Kidney (tissue), 13 donors: ENCODE measurements at regions not wholly inside any gene's neighbourhood (a gene's known extent, or its start where the extent isn't known, plus 50 kb on each side); places are given as distances from the start of the nearest gene placed in this dataset.

Source experiments
- DNase-seq, 5 donors: peaks; one replicate each; pipeline ENCODE4 v3.0.0-alpha.2; 2013 to 2020
- FAIRE-seq: peaks from 2 replicates; lab custom pipeline; 2012; peaks lifted over from hg19 to GRCh38; lab: Jason Lieb, UNC
- H3K27ac ChIP-seq, 2 donors: one replicate each; pipeline ENCODE4 v1.7.0; 2013; ENCODE audit warnings: low read depth in 2 of 2, low read length in 2 of 2, inconsistent platforms in 1 of 2
- H3K27me3 ChIP-seq: one replicate; pipeline ENCODE4 v1.7.1; 2013; ENCODE audit warnings: low read length, inconsistent platforms; ENCODE audit not compliant: control insufficient read depth, insufficient read depth
- H3K36me3 ChIP-seq, 3 donors: one replicate each; pipeline versions ENCODE4 v1.7.0 to v1.7.1; 2013; ENCODE audit warnings: low read length in 3 of 3, control low read depth in 1 of 3, inconsistent platforms in 1 of 3; ENCODE audit not compliant: insufficient read depth in 3 of 3, control insufficient read depth in 2 of 3
- H3K4me1 ChIP-seq, 3 donors: one replicate each; pipeline versions ENCODE4 v1.7.0 to v1.7.1; 2013; ENCODE audit warnings: low read length in 3 of 3, inconsistent platforms in 1 of 3, low read depth in 1 of 3; ENCODE audit not compliant: control insufficient read depth in 2 of 3, insufficient read depth in 2 of 3
- H3K4me3 ChIP-seq, 3 donors: one replicate each; pipeline versions ENCODE4 v1.7.0 to v1.8.1; 2013; ENCODE audit warnings: low read length in 3 of 3, control low read depth in 1 of 3, inconsistent platforms in 1 of 3
- H3K9ac ChIP-seq, 3 donors: one replicate each; pipeline versions ENCODE4 v1.7.0 to v1.7.1; 2013; ENCODE audit warnings: low read length in 3 of 3, control low read depth in 1 of 3, inconsistent platforms in 1 of 3
- H3K9me3 ChIP-seq, 3 donors: one replicate each; pipeline versions ENCODE4 v1.7.0 to v1.7.1; 2013; ENCODE audit warnings: low read length in 3 of 3, control low read depth in 1 of 3, inconsistent platforms in 1 of 3; ENCODE audit not compliant: control insufficient read depth in 2 of 3, insufficient read depth in 1 of 3
- intact Hi-C: fragments of 100-400 bp; cut with DNase I; formaldehyde crosslinking; loops from one replicate; pipeline ENCODE4 v1.11.1; 2022
- TF ChIP-seq, protein P1 (sequence below): IDR thresholded peaks from 3 replicates; pipeline ENCODE4 v1.5.1; 2012; ENCODE audit warnings: mild to moderate bottlenecking, moderate library complexity, borderline replicate concordance; ENCODE audit not compliant: insufficient read depth; ENCODE audit errors: extremely low read depth
- donor health status: control.
- donor health status: control.
- donor health status: control.
- donor health status: control.
- donor health status: control.
- donor health status: DM: yes; HTN: yes; CAD: no.
- donor health status: Normal renal cell carcinoma (clear cell type).

DNA sequence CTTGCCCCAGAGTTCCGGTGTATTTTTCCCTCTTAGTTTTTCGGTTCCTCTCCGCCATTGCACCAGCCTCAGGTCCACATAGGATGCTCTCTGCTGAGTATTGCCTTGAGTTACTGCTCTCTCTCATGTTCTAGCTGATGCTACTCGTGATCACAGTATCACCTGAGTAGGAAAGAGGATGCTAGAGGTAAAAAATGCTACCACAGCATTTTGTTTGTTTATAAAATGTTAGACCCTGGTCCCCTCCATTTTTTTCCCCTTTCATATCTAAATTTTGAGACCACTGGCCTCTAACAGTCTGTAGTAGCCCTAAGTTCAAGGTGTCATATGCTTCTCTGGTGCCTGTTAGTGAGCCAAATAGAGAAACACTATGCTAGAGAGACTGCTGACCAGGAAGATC lies 175.5 kb downstream of the OR2B2 start:
- no peaks in the 10 kb centered on the region for H3K27me3 ChIP-seq
- H3K4me1 ChIP-seq, result no peaks in the 10 kb centered on the region
- H3K36me3 ChIP-seq, result no peaks in the 10 kb centered on the region
- DNase-seq, result no peak
- no peak overlapping the region for H3K4me3 ChIP-seq
- TF ChIP-seq, protein P1, sequence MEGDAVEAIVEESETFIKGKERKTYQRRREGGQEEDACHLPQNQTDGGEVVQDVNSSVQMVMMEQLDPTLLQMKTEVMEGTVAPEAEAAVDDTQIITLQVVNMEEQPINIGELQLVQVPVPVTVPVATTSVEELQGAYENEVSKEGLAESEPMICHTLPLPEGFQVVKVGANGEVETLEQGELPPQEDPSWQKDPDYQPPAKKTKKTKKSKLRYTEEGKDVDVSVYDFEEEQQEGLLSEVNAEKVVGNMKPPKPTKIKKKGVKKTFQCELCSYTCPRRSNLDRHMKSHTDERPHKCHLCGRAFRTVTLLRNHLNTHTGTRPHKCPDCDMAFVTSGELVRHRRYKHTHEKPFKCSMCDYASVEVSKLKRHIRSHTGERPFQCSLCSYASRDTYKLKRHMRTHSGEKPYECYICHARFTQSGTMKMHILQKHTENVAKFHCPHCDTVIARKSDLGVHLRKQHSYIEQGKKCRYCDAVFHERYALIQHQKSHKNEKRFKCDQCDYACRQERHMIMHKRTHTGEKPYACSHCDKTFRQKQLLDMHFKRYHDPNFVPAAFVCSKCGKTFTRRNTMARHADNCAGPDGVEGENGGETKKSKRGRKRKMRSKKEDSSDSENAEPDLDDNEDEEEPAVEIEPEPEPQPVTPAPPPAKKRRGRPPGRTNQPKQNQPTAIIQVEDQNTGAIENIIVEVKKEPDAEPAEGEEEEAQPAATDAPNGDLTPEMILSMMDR, result no peak
- H3K9me3 ChIP-seq, result no peaks in the 10 kb centered on the region
- H3K9ac ChIP-seq, result no peak overlapping the region
- intact Hi-C loops, result no loop called here
- no peak overlapping the region for H3K27ac ChIP-seq
- FAIRE-seq, result no peak

DNA sequence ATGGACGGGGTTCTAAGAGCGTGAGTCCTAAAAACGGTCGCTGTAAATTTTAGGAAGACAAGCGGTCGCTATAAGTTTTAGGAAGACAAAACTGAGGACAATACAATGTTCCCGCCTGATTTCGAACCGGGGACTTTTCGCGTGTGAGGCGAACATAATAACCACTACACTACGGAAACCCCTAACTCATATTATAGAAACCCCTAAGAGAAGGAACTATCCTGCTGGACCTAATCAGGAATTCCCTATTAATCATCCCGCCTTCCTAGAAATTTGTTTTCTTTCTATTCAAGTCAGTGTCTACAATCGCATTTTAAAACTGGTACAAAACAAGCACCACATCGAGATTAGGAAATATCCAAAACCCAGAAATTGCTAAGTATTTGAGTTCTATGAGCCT lies 183.8 kb downstream of the OR2B2 start:
- Histone ChIP-seq H3K27ac (no peak overlapping the region), H3K36me3 (no peaks in the 10 kb centered on the region), H3K27me3 (peaks cover 2% of the 10 kb centered on the region), H3K4me1 (no peaks in the 10 kb centered on the region), H3K9ac (no peak overlapping the region), H3K9me3 (no peaks in the 10 kb centered on the region), H3K4me3 (no peak overlapping the region)
- DNase-seq (no peak), FAIRE-seq (no peak)
- intact Hi-C loops, result no loop called here
- TF ChIP-seq, protein P1, result no peak

DNA sequence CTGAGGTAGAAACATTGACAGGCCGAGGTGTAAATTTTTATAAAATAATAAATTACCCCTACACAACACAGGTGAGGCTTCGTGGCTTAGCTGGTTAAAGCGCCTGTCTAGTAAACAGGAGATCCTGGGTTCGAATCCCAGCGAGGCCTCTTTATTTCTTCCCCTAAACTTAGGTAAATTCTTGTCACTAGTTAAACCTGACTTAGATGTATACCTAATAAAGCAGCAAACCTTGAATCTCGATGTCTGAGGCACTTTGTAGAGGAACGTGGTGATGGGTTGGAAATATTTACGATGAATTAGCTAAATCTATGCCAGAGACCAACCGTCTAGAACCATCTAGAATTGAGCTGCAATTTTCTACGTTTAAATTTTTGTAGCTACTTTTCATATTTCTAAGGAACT lies 185.6 kb downstream of the OR2B2 start:
- no peaks in the 10 kb centered on the region for H3K4me1 ChIP-seq
- H3K36me3 ChIP-seq, result no peaks in the 10 kb centered on the region
- H3K9ac ChIP-seq, result no peak overlapping the region
- H3K9me3 ChIP-seq, result no peaks in the 10 kb centered on the region
- DNase-seq (no peak), FAIRE-seq (no peak)
- H3K27me3 ChIP-seq, result peaks cover 5% of the 10 kb centered on the region
- H3K27ac ChIP-seq, result no peak overlapping the region
- intact Hi-C loops, result no loop called here
- no peak overlapping the region for H3K4me3 ChIP-seq
- TF ChIP-seq, protein P1, result no peak
